ENCODE measurements at regions not wholly inside any gene's neighbourhood (a gene's known extent, or its start where the extent isn't known, plus 50 kb on each side); places are given as distances from the start of the nearest gene placed in this dataset.

DNA sequence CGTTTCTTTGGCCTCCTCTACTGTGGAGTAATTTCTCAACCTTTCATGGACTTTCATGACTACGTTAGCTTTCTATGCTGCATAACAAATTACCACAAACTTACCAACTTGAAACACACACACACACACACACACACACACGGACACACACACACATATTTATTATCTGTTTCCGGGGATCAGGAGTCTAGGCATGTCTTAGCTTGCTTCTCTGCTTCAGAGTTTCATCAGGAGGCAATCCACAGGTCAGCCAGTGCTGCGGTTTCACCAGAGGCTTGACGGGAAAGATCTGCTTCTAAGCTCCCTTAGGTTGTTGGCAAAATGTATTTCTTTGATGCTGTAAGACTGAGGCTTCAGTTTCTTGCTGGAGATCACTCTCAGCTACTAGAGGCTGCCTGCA is 59.0 kb upstream of the C9orf72 start:
- TF ChIP-seq, protein P1, sequence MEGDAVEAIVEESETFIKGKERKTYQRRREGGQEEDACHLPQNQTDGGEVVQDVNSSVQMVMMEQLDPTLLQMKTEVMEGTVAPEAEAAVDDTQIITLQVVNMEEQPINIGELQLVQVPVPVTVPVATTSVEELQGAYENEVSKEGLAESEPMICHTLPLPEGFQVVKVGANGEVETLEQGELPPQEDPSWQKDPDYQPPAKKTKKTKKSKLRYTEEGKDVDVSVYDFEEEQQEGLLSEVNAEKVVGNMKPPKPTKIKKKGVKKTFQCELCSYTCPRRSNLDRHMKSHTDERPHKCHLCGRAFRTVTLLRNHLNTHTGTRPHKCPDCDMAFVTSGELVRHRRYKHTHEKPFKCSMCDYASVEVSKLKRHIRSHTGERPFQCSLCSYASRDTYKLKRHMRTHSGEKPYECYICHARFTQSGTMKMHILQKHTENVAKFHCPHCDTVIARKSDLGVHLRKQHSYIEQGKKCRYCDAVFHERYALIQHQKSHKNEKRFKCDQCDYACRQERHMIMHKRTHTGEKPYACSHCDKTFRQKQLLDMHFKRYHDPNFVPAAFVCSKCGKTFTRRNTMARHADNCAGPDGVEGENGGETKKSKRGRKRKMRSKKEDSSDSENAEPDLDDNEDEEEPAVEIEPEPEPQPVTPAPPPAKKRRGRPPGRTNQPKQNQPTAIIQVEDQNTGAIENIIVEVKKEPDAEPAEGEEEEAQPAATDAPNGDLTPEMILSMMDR (IDR thresholded peaks at IDR 0.05; ENCODE audit: low read depth, low read length, poor library complexity, severe bottlenecking), result no peak
- TF ChIP-seq EZH2phosphoT487 (IDR thresholded peaks at IDR 0.05; ENCODE audit: borderline replicate concordance, low read length), result no peak

Measured in DOHH2 (cell line).